GM23248 (cell line): ENCODE measurements at regions not wholly inside any gene's neighbourhood (a gene's known extent, or its start where the extent isn't known, plus 50 kb on each side); places are given as distances from the start of the nearest gene placed in this dataset.

Experiments used
- DNase-seq: peaks from one replicate; pipeline ENCODE4 v3.0.0-alpha.2; 2015
- H2AFZ ChIP-seq: fragments of 200-600 bp; sonication (generic); 2 replicates; pipeline ENCODE4 v1.6.1; 2016; ENCODE audit warnings: antibody characterized with exemption
- H3F3A ChIP-seq: fragments of 200-600 bp; sonication (generic); 2 replicates; pipeline ENCODE4 v1.6.1; 2016; ENCODE audit warnings: mild to moderate bottlenecking, antibody characterized with exemption, mixed run types; ENCODE audit not compliant: insufficient read depth
- H3K27ac ChIP-seq: fragments of 200-600 bp; sonication (generic); 2 replicates; pipeline ENCODE4 v1.5.1; 2016; ENCODE audit warnings: mild to moderate bottlenecking
- H3K27me3 ChIP-seq: fragments of 200-600 bp; sonication (generic); replicated peaks from 2 replicates; pipeline ENCODE4 v1.6.1; 2016; ENCODE audit warnings: mild to moderate bottlenecking; ENCODE audit not compliant: insufficient read depth
- H3K36me3 ChIP-seq: fragments of 200-600 bp; sonication (generic); 2 replicates; pipeline ENCODE4 v1.6.1; 2016; ENCODE audit warnings: low read depth, mild to moderate bottlenecking
- H3K4me1 ChIP-seq: fragments of 200-600 bp; sonication (generic); 2 replicates; pipeline ENCODE4 v1.6.1; 2016; ENCODE audit warnings: mild to moderate bottlenecking; ENCODE audit not compliant: insufficient read depth
- H3K4me2 ChIP-seq: fragments of 200-600 bp; sonication (generic); one replicate; pipeline ENCODE4 v1.6.1; 2016; ENCODE audit warnings: mild to moderate bottlenecking; ENCODE audit not compliant: unreplicated experiment
- H3K4me3 ChIP-seq: fragments of 200-600 bp; sonication (generic); 2 replicates; pipeline ENCODE4 v1.5.1; 2016; ENCODE audit warnings: mild to moderate bottlenecking
- H3K79me2 ChIP-seq: fragments of 200-600 bp; sonication (generic); 2 replicates; pipeline ENCODE4 v1.6.1; 2016; ENCODE audit warnings: mild to moderate bottlenecking; ENCODE audit not compliant: insufficient read depth
- H3K9ac ChIP-seq: fragments of 200-600 bp; sonication (generic); 2 replicates; pipeline ENCODE4 v1.6.1; 2016; ENCODE audit warnings: mild to moderate bottlenecking
- H3K9me2 ChIP-seq: fragments of 200-600 bp; sonication (generic); 2 replicates; pipeline ENCODE4 v1.6.1; 2016; ENCODE audit warnings: mixed run types, mild to moderate bottlenecking, moderate library complexity; ENCODE audit not compliant: insufficient read depth
- H3K9me3 ChIP-seq: fragments of 200-600 bp; sonication (generic); one replicate; pipeline ENCODE4 v1.6.1; 2017; ENCODE audit warnings: low read depth
- H4K20me1 ChIP-seq: fragments of 200-600 bp; sonication (generic); 2 replicates; pipeline ENCODE4 v1.6.0; 2016; ENCODE audit not compliant: insufficient read depth
- EZH2 ChIP-seq: fragments of 200-600 bp; sonication (generic); IDR thresholded peaks from 2 replicates; pipeline ENCODE4 v1.6.1; 2018; ENCODE audit warnings: antibody characterized with exemption, mild to moderate bottlenecking; ENCODE audit not compliant: insufficient read depth, poor library complexity, severe bottlenecking
- EZH2phosphoT487 ChIP-seq: fragments of 200-600 bp; sonication (generic); IDR thresholded peaks from 2 replicates; pipeline ENCODE4 v1.6.1; 2018; ENCODE audit warnings: antibody characterized with exemption, moderate library complexity, mild to moderate bottlenecking, low read depth; ENCODE audit not compliant: insufficient read depth
- WGBS, 2 experiments: methylation state at CpG; one replicate each; pipeline ENCODE4 v1.1.6; 2015 to 2017; ENCODE audit warnings: low lambda C conversion rate in 2 of 2, low coverage in 1 of 2; ENCODE audit errors: missing lambda C conversion rate in 2 of 2; 5-methylcytosine and 5-hydroxymethylcytosine counted together
- in situ Hi-C: fragments of 300-500 bp; cut with MboI; formaldehyde crosslinking; loops from 2 replicates; pipeline ENCODE4 v1.15.0; 2020

- no peak overlapping the region for H2AFZ ChIP-seq
- no peaks in the 10 kb centered on the region for H4K20me1 ChIP-seq
- no peak overlapping the region for H3K27ac ChIP-seq
- H3K4me2 ChIP-seq = no peak overlapping the region
- H3K79me2 ChIP-seq = no peaks in the 10 kb centered on the region
- H3K4me1 ChIP-seq = no peaks in the 10 kb centered on the region
- H3F3A ChIP-seq = no peaks in the 10 kb centered on the region
- WGBS, 2 experiments = 71 to 72% methylated on average over 1 of the region's 1 CpG
- no peaks in the 10 kb centered on the region for H3K36me3 ChIP-seq
- TF ChIP-seq EZH2phosphoT487 (no peak), EZH2 (no peak)
- H3K27me3 ChIP-seq = peaks cover 7% of the 10 kb centered on the region; the same call in 1 of the 2 replicates
- no peak overlapping the region for H3K4me3 ChIP-seq
- DNase-seq = no peak
- no peaks in the 10 kb centered on the region for H3K9me2 ChIP-seq
- H3K9ac ChIP-seq = no peak overlapping the region
- in situ Hi-C loops = loop anchor here (25.0 kb wide), 1 partner anchor 473 kb away; no protein-coding TSS in a partner anchor
- no peaks in the 10 kb centered on the region for H3K9me3 ChIP-seq
Measured at GRCh38 chr3:167885277-167885676, 149.8 kb downstream of the SERPINI1 start.

GRCh38 chr3:167884481-167884880 is 149.0 kb downstream of the SERPINI1 start:
- no peaks in the 10 kb centered on the region for H3K9me3 ChIP-seq
- WGBS, 2 experiments = 2 to 7% methylated on average over 3 of the region's 3 CpGs
- H3K36me3 ChIP-seq = no peaks in the 10 kb centered on the region
- no peaks in the 10 kb centered on the region for H3F3A ChIP-seq
- no peak overlapping the region for H3K4me3 ChIP-seq
- no peaks in the 10 kb centered on the region for H3K9me2 ChIP-seq
- no peak overlapping the region for H2AFZ ChIP-seq
- peaks cover 7% of the 10 kb centered on the region; the same call in 1 of the 2 replicates for H3K27me3 ChIP-seq
- H3K9ac ChIP-seq = no peak overlapping the region
- no peaks in the 10 kb centered on the region for H4K20me1 ChIP-seq
- TF ChIP-seq EZH2 (no peak), EZH2phosphoT487 (no peak)
- DNase-seq = no peak
- no peak overlapping the region for H3K4me2 ChIP-seq
- H3K79me2 ChIP-seq = no peaks in the 10 kb centered on the region
- no peaks in the 10 kb centered on the region for H3K4me1 ChIP-seq
- in situ Hi-C loops = loop anchor here (25.0 kb wide), 1 partner anchor 472 kb away; no protein-coding TSS in a partner anchor
- no peak overlapping the region for H3K27ac ChIP-seq

- Histone ChIP-seq H2AFZ (no peak overlapping the region), H3K27me3 (peaks cover 7% of the 10 kb centered on the region; the same call in 1 of the 2 replicates), H3K4me2 (no peak overlapping the region), H3F3A (no peaks in the 10 kb centered on the region), H3K4me3 (no peak overlapping the region), H3K9me3 (no peaks in the 10 kb centered on the region), H3K79me2 (no peaks in the 10 kb centered on the region), H3K9me2 (no peaks in the 10 kb centered on the region), H3K4me1 (no peaks in the 10 kb centered on the region), H4K20me1 (no peaks in the 10 kb centered on the region), H3K27ac (no peak overlapping the region), H3K9ac (no peak overlapping the region), H3K36me3 (no peaks in the 10 kb centered on the region)
- no peak for DNase-seq
- in situ Hi-C loops = loop anchor here (25.0 kb wide), 1 partner anchor 471 kb away; no protein-coding TSS in a partner anchor
- no peak for TF ChIP-seq EZH2
- TF ChIP-seq EZH2phosphoT487 = no peak
- WGBS, 2 experiments = 82 to 89% methylated on average over 1 of the region's 1 CpG
Measured at GRCh38 chr3:167883452-167883851, 147.9 kb downstream of the SERPINI1 start.

GRCh38 chr3:167882057-167882667 is 146.6 kb downstream of the SERPINI1 start:
- Histone ChIP-seq H3K9me2 (no peaks in the 10 kb centered on the region), H3K9me3 (no peaks in the 10 kb centered on the region), H3K36me3 (no peaks in the 10 kb centered on the region), H3K27ac (no peak overlapping the region), H3K79me2 (no peaks in the 10 kb centered on the region), H3K4me1 (peaks cover 1% of the 10 kb centered on the region; the same call in 1 of the 2 replicates), H3K9ac (no peak overlapping the region), H2AFZ (no peak overlapping the region), H4K20me1 (no peaks in the 10 kb centered on the region), H3K4me2 (peak overlapping the region; percentile 29), H3F3A (peaks cover 3% of the 10 kb centered on the region), H3K4me3 (no peak overlapping the region), H3K27me3 (peaks cover 7% of the 10 kb centered on the region; the same call in 1 of the 2 replicates)
- WGBS, 2 experiments = 0% methylated on average over 1 of the region's 1 CpG
- peak; percentile 77 for DNase-seq
- in situ Hi-C loops = loop anchor here (25.0 kb wide), 1 partner anchor 470 kb away; no protein-coding TSS in a partner anchor
- TF ChIP-seq EZH2phosphoT487 = no peak
- TF ChIP-seq EZH2 = no peak
